Activated CD4-positive, alpha-beta T cell treated with anti-CD3 and anti-CD28 coated beads, Interleukin-2, amount 10 ng/mL, durations not matched to agents 7 days and 5 days (primary cell): ENCODE measurements at regions not wholly inside any gene's neighbourhood (a gene's known extent, or its start where the extent isn't known, plus 50 kb on each side); places are given as distances from the start of the nearest gene placed in this dataset.
A peak's percentile ranks its signal among the peaks of the same experiment; 100 is the strongest.

Experiments
- CTCF ChIA-PET: fragments of 350-600 bp; sonication (Branson Sonifier 250); formaldehyde crosslinking; loops from one replicate; lab custom pipeline; 2021; ENCODE audit warnings: antibody characterized with exemption; lab: Charles Lee
- POLR2A ChIA-PET: fragments of 350-600 bp; sonication (Branson Sonifier 250); formaldehyde crosslinking; loops from one replicate; lab custom pipeline; 2021; ENCODE audit warnings: antibody characterized with exemption; lab: Charles Lee
- DNase-seq: peaks from one replicate; pipeline ENCODE4 v3.0.0-alpha.2; 2020
- H3K27ac Mint-ChIP-seq: one replicate; pipeline ENCODE4 v1.8.0; 2021; ENCODE audit warnings: mild to moderate bottlenecking, moderate library complexity, mixed read lengths
- H3K27me3 Mint-ChIP-seq: one replicate; pipeline ENCODE4 v1.8.0; 2021; ENCODE audit warnings: mixed read lengths
- H3K36me3 Mint-ChIP-seq: one replicate; pipeline ENCODE4 v1.8.0; 2021; ENCODE audit warnings: low read depth, mixed read lengths
- H3K4me1 Mint-ChIP-seq: one replicate; pipeline ENCODE4 v1.8.0; 2021; ENCODE audit warnings: mixed read lengths
- H3K4me3 Mint-ChIP-seq: one replicate; pipeline ENCODE4 v1.8.0; 2021; ENCODE audit warnings: mild to moderate bottlenecking, moderate library complexity, mixed read lengths
- H3K9me3 Mint-ChIP-seq: one replicate; pipeline ENCODE4 v1.8.0; 2021; ENCODE audit warnings: mixed read lengths

DNA sequence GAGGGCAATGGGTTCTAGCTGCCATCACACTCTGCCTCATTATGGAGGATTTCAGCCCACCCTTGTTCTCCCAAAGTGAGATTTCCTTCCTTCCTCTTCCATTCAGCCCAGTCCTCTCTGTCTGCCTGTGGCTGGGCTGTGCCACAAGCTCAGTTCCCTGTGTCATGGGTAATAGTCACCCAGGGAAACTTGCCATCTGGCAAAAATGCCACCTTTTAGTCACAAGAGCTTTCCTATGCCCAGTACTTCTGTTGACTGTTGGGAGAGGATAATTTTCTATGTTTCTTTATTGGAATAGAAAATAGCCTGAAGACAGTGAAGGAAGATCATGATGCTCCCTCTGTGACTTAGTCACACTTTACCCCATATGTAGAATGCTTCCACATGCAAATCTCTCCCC is 71.4 kb downstream of the TLR4 start:
- Mint-ChIP-seq H3K4me3 (no peak overlapping the region), H3K27ac (no peak overlapping the region), H3K36me3 (no peaks in the 10 kb centered on the region), H3K27me3 (peaks cover 33% of the 10 kb centered on the region), H3K9me3 (no peaks in the 10 kb centered on the region), H3K4me1 (peaks cover 15% of the 10 kb centered on the region)
- DNase-seq: no peak
- POLR2A ChIA-PET: no interaction called here
- CTCF ChIA-PET: no interaction called here

DNA sequence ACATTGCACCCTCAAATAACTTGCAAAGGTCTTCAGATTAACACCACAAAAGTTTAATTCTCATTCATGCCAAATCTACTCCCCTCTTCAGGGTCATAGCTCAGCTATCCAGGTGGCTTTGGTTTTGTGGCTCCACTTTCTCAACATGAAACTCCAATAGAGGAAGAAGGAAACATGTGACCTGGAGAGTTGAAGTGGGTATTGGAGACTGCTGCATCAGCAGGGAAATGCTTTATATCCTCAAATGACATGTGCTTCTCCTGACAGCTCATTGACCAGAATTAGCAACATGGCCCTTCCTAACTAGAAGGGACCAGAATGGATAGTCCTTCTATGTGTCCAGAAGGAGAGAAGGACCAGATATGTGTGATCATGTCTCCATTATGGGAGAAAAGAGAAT is 73.6 kb downstream of the TLR4 start:
- Mint-ChIP-seq H3K4me3 (no peak overlapping the region), H3K27ac (no peak overlapping the region), H3K36me3 (no peaks in the 10 kb centered on the region), H3K27me3 (peaks cover 30% of the 10 kb centered on the region), H3K9me3 (no peaks in the 10 kb centered on the region), H3K4me1 (peaks cover 15% of the 10 kb centered on the region)
- DNase-seq: no peak
- POLR2A ChIA-PET: no interaction called here
- CTCF ChIA-PET: no interaction called here

DNA sequence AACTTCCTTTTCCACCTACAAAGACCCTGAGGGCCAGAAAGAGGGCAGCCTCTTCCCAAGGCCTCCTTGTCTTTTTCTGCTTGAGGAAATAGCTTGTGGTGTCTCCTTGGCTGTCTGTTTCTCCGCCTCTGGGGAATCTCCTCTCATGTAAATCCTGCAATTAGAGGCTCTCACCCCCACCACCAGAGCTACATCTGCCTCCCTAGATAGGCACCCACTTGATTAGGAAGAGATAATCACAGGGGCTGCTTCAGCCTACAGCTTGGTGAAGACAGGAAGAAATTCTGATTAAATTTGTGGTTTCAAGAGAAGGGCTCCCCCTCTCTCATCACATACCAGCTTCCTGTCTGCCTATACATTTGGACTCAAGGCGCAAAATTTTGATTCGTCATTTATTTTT is 75.6 kb downstream of the TLR4 start:
- H3K4me3 Mint-ChIP-seq: no peak overlapping the region
- POLR2A ChIA-PET: no interaction called here

DNA sequence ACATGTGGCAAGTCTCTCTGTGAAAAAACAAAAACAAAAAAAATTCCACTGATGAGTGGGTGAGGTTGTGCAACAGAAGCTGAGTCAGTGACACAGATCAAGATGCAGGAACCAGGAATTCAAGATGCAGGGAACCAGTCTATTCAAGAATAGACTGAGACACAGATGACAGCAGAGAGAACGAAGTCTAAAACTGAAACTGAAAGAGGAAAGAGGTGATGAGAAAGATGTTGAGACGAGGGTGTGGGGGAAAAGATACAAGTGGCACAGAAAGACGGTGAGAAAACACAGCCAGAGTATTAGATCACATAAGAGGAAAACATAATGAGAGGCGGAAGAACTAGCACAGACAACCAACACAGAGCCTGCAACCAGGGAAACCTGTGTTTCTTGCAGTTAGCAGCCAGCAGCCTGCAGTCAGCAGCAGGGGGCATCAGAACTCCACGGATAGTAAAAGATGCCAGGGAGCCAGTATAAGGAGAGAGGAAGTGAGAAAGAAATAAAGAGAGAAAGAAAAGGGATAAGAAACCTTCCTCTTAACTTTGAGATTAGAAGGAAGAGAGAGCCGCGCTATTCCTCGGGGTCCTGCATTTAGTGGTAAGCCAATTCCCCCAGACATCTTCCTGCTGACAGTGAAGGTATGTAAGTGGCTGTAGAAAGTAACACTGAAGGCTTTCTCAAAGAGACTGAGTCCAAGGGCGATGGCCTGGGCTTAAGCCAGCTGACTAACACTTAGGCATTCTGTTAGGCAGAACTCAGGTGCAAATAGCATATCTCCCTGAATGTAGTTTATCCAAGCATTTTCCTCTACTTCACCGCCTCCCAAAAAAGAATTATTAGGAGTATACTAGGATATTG is 79.0 kb downstream of the TLR4 start:
- Mint-ChIP-seq H3K36me3 (no peaks in the 10 kb centered on the region), H3K4me3 (no peak overlapping the region), H3K4me1 (peaks cover 12% of the 10 kb centered on the region), H3K27me3 (peaks cover 19% of the 10 kb centered on the region), H3K9me3 (no peaks in the 10 kb centered on the region), H3K27ac (no peak overlapping the region)
- POLR2A ChIA-PET: no interaction called here
- CTCF ChIA-PET: interaction anchor here (0.6 kb wide), 1 partner anchor 14 kb away, joined by 4 read pairs; no protein-coding TSS in a partner anchor
- peak; percentile 80 for DNase-seq

More for the DNA sequence above, 75.6 kb downstream of the TLR4 start:
- Mint-ChIP-seq H3K9me3 (no peaks in the 10 kb centered on the region), H3K27ac (no peak overlapping the region), H3K4me1 (peaks cover 15% of the 10 kb centered on the region), H3K36me3 (no peaks in the 10 kb centered on the region), H3K27me3 (peaks cover 23% of the 10 kb centered on the region)
- no peak for DNase-seq
- CTCF ChIA-PET: no interaction called here

DNA sequence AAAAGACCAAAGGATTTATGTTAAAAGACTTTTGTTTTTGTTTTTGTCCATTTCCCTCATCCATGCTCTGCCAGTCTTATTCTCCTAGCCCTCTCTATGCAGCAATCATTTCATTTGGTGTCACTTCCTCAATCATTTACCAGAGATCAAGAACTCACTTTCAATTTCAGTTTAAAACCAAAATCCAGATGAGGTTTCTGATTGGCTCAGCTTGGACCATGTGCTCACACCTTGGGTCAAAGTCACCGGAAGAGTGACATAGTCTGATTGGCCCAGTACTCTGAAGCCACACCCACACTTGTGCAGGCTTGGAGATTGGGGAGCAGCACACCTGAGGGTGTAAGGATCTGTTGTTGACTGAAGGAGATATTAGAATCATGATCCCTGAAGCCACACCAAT is 79.6 kb downstream of the TLR4 start:
- Mint-ChIP-seq H3K27ac (no peak overlapping the region), H3K4me1 (peaks cover 12% of the 10 kb centered on the region), H3K36me3 (no peaks in the 10 kb centered on the region), H3K4me3 (no peak overlapping the region), H3K27me3 (peaks cover 22% of the 10 kb centered on the region), H3K9me3 (no peaks in the 10 kb centered on the region)
- CTCF ChIA-PET: no interaction called here
- POLR2A ChIA-PET: no interaction called here
- DNase-seq: peak; percentile 51

DNA sequence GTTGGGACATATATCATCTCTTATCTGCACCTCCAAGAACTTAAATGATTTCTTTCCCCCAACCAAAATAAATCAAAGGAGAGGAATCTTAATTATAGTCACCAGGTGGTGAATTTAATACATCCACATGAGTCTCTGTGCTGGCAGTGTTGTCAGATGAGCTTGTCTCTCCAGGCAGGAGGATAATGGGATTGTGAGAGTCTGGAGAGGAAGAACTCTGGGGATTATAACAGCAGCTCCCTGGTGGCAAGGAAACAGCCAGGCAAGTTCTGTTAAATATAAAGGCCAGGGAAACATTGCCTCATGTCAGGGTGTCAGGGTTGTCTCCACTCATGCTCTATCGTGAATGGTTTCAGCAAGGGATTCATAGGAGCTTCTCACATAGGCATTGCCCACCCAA is 80.8 kb downstream of the TLR4 start:
- ChIA-PET POLR2A (no interaction called here), CTCF (no interaction called here)
- peaks cover 3% of the 10 kb centered on the region for H3K4me1 Mint-ChIP-seq
- no peak overlapping the region for H3K27ac Mint-ChIP-seq
- no peaks in the 10 kb centered on the region for H3K9me3 Mint-ChIP-seq
- no peak overlapping the region for H3K4me3 Mint-ChIP-seq
- H3K36me3 Mint-ChIP-seq: no peaks in the 10 kb centered on the region
- peaks cover 22% of the 10 kb centered on the region for H3K27me3 Mint-ChIP-seq
- no peak for DNase-seq

DNA sequence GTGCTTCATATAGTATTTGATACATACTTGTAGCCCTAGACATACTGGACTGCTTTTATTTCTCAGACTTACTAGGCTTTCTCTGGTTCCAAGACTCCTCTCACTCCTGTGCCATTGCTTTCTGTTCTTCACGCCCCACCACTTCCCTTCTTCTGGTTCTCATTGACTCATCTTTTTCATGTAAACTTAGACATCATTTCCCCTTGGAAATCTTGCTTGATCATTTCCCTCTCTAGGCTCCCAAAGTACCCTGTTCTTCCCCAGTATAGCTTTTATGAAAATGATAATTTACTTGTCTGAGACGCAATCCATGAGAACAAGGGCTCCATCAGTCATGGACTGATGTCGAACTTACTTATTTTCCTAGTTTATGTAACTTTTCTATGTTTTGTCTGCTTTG is 83.5 kb downstream of the TLR4 start:
- Mint-ChIP-seq H3K27ac (no peak overlapping the region), H3K4me3 (no peak overlapping the region), H3K9me3 (no peaks in the 10 kb centered on the region), H3K27me3 (peaks cover 16% of the 10 kb centered on the region), H3K4me1 (peaks cover 2% of the 10 kb centered on the region), H3K36me3 (no peaks in the 10 kb centered on the region)
- ChIA-PET CTCF (no interaction called here), POLR2A (no interaction called here)
- no peak for DNase-seq

DNA sequence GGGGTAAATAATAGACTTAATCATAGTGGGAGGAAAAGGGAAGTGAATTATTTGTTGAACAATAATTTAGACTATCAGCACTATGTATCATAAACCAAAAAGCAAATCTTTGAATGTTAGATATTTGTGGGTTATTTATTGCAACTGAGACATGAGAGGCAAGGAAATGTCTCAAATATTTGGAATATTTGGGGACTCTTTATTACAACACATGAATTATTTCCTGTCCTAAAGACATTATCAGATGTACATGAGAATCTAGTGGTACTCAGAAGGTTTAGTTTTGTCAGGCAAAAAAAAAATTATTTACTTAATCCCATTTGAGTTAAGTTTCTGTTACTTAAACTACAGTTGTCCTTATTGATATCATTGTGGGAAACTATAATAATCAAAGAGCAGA is 91.1 kb downstream of the TLR4 start:
- Mint-ChIP-seq H3K36me3 (no peaks in the 10 kb centered on the region), H3K4me1 (no peaks in the 10 kb centered on the region), H3K27me3 (peaks cover 17% of the 10 kb centered on the region), H3K4me3 (no peak overlapping the region), H3K9me3 (no peaks in the 10 kb centered on the region), H3K27ac (no peak overlapping the region)
- ChIA-PET CTCF (no interaction called here), POLR2A (no interaction called here)
- DNase-seq: no peak

DNA sequence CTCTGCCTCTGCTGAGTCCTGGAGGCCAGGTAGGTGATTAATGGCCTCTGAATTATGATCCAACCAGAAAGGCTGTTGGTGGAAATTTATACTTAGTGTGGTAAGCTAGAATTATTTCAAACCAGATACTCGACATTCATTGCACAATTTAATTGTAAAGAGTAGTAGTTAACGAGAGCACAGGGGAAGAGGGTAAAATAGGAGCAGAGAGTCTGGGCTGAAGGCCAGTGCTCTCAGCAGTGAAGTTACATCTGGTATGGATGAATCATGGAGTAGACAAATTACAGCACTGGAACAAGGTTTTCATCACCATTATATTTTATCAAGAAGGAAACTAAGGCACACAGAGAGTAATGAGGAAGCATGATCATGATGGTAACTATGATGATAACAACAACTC is 92.5 kb downstream of the TLR4 start:
- H3K9me3 Mint-ChIP-seq: no peaks in the 10 kb centered on the region
- no peak for DNase-seq
- H3K4me3 Mint-ChIP-seq: no peak overlapping the region
- CTCF ChIA-PET: no interaction called here
- H3K36me3 Mint-ChIP-seq: no peaks in the 10 kb centered on the region
- no peaks in the 10 kb centered on the region for H3K4me1 Mint-ChIP-seq
- no peak overlapping the region for H3K27ac Mint-ChIP-seq
- POLR2A ChIA-PET: no interaction called here
- peaks cover 20% of the 10 kb centered on the region for H3K27me3 Mint-ChIP-seq

DNA sequence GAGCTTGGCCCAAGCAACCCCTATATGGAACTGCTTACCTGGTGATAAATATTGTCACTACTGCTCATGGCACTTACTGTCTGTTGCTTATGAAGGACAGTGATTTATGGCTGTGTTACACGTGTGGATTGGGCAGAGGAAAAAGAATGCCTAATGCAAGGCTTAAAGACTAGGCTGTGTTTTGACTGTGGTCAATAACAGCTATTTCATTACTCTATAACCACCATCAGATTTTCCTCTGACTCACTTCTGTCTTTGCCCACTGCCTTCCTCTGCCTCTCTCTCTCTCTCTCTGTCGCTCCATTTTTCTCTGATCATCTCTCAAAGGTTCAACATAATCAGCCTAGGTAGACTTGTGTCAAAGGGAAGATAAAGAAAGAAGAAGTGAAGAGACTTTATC is 96.2 kb downstream of the TLR4 start:
- ChIA-PET POLR2A (no interaction called here), CTCF (interaction anchor here (0.6 kb wide), 1 partner anchor 34 kb away, joined by 5 read pairs; no protein-coding TSS in a partner anchor)
- Mint-ChIP-seq H3K27ac (no peak overlapping the region), H3K27me3 (peaks cover 25% of the 10 kb centered on the region), H3K9me3 (no peaks in the 10 kb centered on the region), H3K4me1 (no peaks in the 10 kb centered on the region), H3K36me3 (no peaks in the 10 kb centered on the region), H3K4me3 (no peak overlapping the region)
- DNase-seq: no peak

DNA sequence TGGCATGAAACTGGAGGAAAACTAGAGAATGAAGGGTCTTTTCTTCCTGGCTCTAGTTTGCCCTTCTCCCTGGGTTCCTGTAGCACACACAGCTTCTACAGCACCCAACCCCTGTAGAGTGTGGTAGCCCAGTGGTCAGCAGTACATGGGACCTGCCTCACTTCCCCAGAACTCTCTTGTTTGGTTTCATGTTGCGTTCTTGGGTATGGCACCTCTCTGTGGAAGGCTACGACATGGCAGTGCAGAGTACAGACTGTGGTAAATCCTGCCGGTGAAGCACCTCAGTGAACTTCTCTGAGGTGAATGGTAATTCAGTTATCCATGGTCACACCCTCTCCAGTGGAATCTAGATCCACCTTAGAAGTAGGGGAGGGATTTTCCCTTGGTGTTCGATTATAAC is 105.5 kb downstream of the TLR4 start:
- no peak overlapping the region for H3K27ac Mint-ChIP-seq
- H3K9me3 Mint-ChIP-seq: no peaks in the 10 kb centered on the region
- CTCF ChIA-PET: no interaction called here
- H3K36me3 Mint-ChIP-seq: no peaks in the 10 kb centered on the region
- POLR2A ChIA-PET: no interaction called here
- DNase-seq: no peak
- no peak overlapping the region for H3K4me3 Mint-ChIP-seq
- no peaks in the 10 kb centered on the region for H3K4me1 Mint-ChIP-seq
- peaks cover 51% of the 10 kb centered on the region for H3K27me3 Mint-ChIP-seq

DNA sequence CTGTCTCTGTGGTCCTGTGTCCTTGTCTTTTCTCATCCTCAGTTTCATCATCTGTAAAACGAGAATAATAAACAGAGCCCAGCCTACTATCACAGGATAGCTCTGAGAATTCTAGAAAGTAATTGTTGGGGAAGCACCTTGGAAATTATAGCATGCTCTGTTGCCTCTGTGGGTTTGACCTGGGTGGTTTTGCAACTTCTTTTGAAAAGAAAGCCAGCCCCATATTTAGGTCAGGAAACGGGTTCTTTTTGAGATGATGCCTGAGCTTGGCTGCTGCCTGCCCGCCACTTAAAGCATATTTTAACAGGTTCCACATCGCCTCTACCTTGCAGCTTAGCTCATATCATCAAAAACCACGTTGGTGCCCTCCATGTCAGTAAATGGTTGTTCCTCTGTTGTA is 111.1 kb downstream of the TLR4 start:
- H3K27ac Mint-ChIP-seq: no peak overlapping the region
- POLR2A ChIA-PET: interaction anchor here (0.6 kb wide), 1 partner anchor 250 kb away, joined by 3 read pairs; no protein-coding TSS in a partner anchor
- CTCF ChIA-PET: no interaction called here
- H3K9me3 Mint-ChIP-seq: no peaks in the 10 kb centered on the region
- no peak for DNase-seq
- peaks cover 9% of the 10 kb centered on the region for H3K4me1 Mint-ChIP-seq
- H3K36me3 Mint-ChIP-seq: no peaks in the 10 kb centered on the region
- no peak overlapping the region for H3K4me3 Mint-ChIP-seq
- peaks cover 45% of the 10 kb centered on the region for H3K27me3 Mint-ChIP-seq

DNA sequence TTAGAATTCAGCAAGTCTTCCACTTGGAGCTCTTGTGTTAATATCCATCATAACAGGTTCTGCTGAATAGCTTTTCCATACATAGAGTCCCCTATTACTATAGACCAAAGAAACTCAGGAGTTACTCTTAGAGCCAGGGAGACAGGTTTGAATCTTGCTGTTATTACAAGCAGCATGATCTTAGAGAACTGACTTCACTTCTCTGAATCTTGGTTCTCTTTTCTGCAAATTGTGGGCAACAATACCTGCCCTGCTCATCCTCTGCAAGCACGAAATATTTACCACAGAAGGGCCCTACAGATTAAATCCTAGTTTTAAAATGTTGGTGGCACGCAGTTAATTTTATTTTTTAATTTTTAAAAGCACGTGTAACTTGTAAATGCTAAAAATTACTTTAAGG is 111.7 kb downstream of the TLR4 start:
- no peak overlapping the region for H3K27ac Mint-ChIP-seq
- peaks cover 46% of the 10 kb centered on the region for H3K27me3 Mint-ChIP-seq
- no peak for DNase-seq
- H3K9me3 Mint-ChIP-seq: no peaks in the 10 kb centered on the region
- H3K4me3 Mint-ChIP-seq: no peak overlapping the region
- ChIA-PET CTCF (no interaction called here), POLR2A (no interaction called here)
- no peaks in the 10 kb centered on the region for H3K36me3 Mint-ChIP-seq
- peaks cover 9% of the 10 kb centered on the region for H3K4me1 Mint-ChIP-seq

DNA sequence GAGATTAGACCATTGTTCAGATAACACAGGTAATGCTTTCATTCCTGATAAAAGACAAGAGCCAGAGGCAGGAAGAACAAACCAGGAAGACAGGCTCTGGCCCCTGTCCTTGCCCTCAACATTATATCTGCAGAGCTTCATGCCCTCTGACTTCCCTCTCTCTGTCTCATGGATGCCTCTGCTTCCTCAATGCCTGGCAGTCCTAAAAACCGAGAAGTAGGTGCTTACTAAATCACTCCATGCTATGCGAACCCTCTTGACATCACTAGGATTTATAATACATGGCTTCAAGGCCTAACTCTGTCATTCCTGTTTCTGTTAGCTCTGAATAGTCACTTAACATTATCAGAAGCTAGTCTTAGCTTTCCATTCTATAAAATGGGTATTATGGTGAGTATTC is 117.8 kb downstream of the TLR4 start:
- Mint-ChIP-seq H3K4me1 (peaks cover 24% of the 10 kb centered on the region), H3K27ac (no peak overlapping the region), H3K27me3 (peaks cover 59% of the 10 kb centered on the region), H3K9me3 (no peaks in the 10 kb centered on the region), H3K36me3 (peaks cover 4% of the 10 kb centered on the region), H3K4me3 (no peak overlapping the region)
- ChIA-PET POLR2A (no interaction called here), CTCF (no interaction called here)
- no peak for DNase-seq
